Skin of body (tissue), 1 donor: ENCODE measurements at regions not wholly inside any gene's neighbourhood (a gene's known extent, or its start where the extent isn't known, plus 50 kb on each side); places are given as distances from the start of the nearest gene placed in this dataset.
"Not testable (repeated sequence)": the region's sequence is repeated elsewhere in the genome, so short reads cannot be mapped to it uniquely, and the experiment has no call there.

Source experiments
- DNase-seq: peaks from one replicate; lab custom pipeline; 2025; lab: John Stamatoyannopoulos, UW

DNA sequence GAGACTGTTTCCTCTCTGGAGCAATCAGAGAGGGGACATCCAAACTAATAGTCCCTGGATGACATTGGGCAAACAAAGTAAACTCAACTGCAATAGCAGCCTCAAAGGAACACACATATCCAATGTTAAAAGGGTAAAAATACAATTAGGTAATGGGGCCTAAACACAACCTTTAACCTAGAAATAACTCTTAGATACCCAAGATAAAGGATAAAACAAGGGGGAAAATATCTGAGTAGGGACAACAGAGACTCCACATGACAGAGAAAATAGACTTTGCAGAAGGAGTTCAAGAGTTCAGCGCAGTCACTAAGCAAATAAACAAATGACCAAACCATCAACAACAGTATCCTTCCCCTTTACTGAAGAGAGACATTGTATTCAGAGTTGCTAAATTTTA is 149.3 kb downstream of the FBXO4 start:
- DNase-seq = no peak

DNA sequence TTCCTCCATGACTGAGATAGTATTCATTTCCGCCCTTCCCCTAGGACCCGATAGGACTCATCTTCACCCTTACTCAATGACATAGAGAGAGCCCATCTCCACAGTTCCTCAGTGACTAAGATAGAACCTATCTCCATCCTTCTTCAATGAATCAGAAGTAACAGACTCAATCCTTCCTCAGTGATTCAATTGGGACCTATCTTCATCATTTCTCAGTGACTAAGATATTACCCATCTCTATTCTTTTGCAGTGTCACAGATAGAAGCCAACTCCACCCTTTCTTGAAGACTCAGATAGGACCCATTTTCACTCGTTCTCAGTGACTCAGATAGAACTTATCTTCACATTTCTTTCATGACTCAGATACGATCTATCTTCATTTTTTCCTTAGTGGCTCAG is 164.6 kb downstream of the FBXO4 start:
- no peak for DNase-seq

DNA sequence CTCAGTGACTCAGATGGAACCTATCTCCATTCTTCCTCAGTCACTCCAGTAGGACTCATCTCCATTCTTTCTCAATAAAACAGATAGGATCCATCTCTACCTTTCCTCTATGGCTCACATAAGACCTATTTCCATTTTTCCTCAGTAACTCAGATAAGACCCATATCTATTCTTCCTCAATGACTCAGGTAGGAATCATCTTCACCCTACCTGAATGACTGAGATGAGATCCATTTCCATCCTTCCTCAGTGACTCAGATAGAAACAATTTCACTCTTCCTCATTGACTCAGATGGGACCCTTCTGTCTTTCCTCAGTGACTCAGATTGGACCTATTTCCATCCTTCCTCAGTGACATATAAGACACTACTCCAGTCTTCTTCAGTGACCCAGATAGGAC is 165.1 kb downstream of the FBXO4 start:
- DNase-seq = no peak

DNA sequence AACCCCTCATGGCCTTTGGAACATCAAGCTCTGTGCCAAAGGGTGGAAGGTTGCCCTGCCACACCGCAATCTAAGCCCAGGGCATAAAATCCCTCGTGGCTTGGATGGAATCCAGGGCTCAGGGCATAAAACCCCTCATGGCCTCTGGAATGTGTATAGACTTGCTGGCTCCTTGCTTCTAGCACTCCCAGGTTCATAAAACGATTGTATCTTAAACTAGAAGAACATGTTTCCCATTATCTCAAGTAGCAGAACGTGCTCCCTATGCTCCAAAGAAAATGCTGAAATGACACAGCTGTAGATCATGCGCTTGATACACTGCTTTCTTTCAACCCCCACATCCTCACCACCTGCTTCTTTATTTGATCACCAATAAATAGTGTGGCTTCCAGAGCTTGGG is 174.8 kb downstream of the FBXO4 start:
- not testable (repeated sequence) for DNase-seq

DNA sequence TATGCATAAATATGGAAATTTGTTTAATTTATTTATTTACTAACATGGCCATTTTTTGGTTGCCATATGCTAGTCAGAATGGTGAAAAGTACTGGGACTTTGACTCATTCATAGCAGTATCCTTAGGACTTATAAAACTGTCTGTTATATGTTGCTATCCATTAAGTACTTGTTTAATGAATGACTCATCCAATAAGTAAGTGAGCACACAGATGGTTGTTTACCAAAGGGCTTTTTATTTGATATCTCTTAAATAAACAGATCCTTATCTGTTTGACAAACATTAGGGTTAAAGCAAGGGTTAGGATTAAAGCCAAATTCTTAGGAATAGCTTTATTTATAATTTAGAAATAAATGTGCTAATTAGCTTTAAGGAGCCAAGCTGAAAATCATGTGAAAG is 183.4 kb downstream of the FBXO4 start:
- no peak for DNase-seq

DNA sequence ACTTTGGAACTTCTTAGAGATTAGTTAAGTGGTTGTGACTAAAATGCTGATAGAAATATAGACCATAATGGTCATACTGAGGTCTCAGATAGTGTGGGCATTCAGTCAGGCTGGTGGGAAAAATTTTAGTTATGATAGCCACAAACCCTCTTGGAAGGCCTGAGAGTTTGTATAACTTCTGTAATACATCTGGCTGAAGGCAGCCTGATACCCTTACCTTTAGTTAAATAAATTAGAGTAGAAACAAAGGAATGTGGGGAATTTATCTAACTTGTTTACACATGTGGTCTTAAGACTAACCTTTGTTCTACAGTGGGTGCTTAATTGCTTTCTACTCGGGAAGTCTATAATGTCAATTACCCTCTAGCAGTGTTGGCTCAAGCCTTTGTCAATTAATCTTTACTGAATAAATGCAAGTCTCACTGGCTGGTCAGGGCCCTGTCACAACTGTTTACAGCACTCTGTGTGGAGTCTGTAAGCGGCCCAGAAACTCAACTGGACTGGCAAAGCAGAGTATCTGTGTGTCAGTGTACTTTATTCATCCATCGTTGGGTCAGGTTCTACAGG is 184.0 kb downstream of the FBXO4 start:
- DNase-seq = no peak

DNA sequence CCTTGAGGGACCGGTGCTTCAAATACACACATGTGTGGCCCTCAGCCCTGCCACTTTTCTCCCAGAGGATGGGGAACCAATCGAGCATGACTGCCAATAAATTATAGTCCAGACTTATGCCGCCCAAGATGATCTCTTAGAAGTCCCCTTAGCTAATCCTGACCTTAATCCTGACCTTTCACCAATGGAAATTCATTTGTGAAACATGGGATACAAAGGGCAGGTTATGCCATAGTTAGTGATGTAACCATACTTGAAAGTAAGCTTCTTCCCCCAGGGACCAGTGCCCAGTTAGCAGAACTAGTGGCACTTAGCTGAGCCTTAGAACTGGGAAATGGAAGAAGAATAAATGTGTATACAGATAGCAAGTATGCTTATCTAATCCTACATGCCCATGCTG is 190.6 kb downstream of the FBXO4 start:
- not testable (repeated sequence) for DNase-seq

DNA sequence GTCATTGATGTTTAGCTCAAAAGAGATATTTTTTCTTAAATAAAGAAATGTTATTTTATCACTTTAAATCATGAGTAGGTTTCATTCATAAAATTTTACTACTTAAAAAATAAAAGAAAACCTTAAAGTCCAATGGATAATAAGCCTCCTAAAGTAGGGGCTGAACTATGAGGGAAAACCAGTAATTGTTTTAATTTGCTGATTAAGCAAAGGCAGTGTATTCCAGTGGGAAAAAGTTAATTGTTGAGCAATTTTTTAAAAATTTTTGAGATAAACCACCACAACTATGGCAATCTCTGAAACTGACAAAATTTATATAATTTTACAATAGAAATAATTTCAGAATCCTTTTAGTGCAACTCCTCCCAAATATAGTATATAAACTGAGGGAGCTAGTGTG is 195.0 kb downstream of the FBXO4 start:
- DNase-seq = no peak

DNA sequence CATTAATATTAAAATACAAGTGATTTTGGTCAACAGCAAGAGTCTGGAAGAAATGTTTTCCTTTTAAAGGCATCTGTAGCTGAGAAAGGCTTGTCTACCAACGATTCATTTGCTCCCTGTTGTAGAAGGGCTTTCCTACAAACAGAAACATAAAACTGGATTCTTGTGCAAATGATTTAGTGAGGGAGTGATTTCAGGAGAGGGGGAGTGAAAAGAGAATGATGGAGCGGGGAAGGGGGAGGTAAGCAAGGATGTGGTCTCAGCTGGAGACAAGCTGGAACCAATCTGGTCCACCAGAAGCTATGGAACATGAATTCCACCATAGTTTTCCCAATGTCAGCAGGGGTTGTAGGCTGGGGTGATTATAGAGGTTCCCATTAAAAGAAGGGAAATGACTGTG is 196.3 kb downstream of the FBXO4 start:
- no peak for DNase-seq

DNA sequence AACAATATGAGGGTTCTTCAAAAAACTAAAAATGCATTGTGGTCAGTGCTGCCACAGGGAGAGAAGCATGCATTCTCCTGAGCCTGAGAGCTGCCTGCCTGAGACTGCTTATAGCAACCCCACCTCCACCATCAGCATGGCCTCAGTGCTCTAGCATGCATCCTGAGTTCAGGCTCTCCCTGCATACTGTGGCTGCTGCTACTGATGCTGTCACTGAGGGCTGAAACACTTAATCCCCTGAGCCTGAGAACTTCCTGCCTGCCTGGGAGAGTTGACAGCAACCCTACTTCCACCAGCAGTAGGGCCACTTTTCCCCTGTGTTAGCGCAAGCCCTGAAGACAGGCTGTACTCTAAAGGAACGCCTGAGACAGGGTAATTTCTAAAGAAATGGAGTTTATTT is 206.0 kb downstream of the FBXO4 start:
- DNase-seq = no peak

DNA sequence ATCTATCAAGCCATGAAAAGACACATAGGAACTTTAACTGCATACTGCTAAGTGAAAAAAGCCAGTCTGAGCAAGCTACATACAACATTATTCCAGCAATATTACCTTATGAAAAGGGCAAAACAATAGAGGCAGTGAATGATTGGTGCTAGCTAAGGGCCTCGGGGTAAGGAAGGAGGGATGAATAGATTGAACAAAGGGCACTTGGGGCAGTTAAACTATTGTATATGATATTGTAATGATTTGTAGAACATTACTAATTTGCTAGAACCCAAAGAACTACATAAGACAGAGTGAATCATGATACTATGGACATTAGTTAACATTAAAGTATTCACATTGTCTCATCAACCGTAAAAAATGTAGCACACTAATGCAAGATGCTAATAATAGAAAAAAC is 218.3 kb downstream of the FBXO4 start:
- DNase-seq = no peak

DNA sequence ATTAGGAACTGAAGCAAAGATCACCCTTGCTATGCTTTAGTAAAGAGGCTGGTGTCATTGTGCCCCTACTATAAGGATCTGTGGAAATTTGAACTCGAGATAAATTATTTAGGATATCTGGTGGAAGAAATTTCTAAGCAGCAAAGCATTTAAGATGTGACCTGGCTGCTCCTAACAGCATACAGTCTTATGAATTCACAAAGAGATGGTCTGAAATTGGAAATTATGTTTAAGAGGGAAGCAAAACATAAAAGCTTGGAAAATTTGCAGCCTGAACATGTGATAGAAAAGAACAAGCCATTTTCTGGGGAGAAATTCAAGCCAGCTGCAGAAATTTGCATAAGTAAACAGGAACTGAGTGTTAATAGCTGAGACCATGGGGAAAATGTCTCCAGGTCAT is 223.7 kb downstream of the FBXO4 start:
- no peak for DNase-seq

DNA sequence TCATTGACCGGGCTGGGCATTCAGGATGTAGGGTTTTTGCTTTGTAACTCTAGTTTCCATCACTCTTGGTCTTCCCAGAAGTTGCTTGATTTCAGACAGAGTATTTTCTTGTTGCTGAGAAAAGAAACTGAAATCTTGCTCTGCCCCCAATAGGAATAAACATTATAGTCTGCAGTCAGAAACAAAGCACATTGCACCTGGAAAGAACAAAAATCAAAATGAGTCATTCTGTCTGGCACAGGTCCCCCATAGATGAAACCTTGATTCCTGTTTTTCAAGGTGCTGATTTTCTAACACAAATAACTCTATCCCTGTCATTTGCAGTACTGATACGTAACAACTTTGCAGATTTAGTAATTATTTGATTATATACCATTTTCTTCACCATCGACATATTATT is 232.1 kb downstream of the FBXO4 start:
- no peak for DNase-seq

DNA sequence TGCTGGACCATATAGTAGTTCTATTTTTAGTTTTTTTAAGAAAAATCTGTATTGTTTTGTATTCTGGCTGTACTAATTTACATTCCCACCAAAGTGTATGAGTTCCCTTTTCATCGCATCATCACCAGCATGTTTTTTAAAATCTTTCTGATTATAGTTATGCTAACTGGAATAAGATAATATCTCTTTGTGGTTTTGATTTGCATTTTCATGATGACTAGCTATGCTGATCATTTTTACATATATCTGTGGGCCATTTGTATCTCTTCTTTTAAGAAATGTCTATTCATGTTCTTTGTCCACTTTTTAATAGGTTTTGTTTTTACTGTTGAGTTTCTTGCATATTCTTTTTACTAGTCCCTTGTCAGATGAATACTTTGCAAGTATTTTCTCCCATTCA is 238.0 kb downstream of the FBXO4 start:
- DNase-seq = no peak

DNA sequence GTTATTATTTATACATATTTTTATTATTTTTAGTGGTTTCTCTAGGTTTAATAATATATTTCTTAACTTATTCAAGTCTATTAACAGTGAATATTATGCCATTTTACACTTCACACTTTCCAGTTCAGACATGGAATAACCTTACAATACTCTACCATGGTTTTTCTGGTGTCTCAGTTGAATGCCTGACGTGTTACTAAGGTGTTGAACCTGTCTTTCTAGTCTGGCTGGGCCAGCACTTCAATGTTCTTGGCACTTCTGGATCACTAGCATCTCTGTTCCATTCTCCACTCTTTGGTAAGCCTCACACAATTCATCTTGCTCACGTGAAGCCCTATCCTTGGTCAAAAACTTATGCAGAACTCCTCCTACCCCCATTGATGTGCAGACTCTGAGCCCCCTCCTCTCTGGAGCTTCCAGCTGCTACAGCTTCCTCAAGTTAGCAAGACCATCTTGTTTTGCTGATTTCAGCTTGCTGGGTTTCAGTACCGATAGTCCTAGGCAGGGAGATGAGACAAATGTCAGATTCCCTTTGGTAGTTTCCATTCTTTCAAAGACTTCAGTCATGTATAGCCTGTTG is 243.1 kb downstream of the FBXO4 start:
- no peak for DNase-seq

DNA sequence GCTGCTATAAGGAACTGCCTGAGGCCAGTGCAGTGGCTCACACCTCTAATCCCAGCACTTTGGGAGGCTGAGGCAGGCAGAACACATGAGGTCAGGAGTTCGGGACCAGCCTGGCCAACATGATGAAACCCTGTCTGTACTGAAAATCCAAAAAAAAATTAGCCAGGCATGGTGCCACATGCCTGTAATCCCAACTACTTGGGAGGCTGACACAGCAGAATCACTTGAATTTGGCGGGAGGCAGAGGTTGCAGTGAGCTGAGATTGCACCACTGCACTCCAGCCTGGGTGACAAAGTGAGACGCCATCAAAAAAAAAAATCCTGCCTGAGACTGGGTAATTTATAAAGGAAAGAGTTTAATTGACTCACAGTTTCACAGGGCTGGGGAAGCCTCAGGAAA is 247.1 kb upstream of the GHR start:
- DNase-seq = not testable (repeated sequence)

DNA sequence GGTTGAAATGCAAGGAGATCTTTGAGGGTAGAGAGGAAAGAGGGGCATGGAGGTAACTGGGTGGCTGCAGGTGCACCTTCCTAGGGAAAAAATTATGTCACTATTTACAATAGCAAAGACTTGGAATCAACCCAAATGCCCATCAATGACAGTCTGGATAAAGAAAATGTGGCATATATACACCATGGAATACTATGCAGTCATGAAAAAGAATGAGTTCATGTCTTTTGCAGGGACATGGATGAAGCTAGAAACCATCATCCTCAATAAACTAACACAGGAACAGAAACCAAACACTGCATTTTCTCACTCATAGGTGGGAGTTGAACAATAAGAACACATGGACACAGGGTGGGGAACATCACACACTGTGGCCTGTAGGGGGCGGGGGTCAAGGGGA is 243.4 kb upstream of the GHR start:
- DNase-seq = not testable (repeated sequence)

DNA sequence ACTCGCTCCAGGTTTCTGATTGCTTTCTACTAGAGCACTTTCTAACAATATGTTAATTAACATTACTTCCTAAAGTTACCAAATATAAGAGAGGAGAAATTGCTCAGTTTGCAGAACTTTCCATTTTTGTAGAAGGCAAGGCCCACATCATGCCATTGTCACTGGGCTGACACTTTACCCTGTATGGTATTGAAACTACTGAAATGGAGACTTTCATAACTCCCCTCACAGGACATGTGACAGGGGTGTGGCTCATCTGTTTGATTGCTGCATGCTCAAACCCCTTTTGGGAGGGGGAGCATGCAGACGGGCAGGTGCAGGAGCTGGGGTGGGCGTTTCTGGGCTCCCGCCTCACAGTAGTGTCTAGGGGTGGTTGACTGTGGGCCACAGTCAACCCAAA is 206.3 kb upstream of the GHR start:
- DNase-seq = no peak

DNA sequence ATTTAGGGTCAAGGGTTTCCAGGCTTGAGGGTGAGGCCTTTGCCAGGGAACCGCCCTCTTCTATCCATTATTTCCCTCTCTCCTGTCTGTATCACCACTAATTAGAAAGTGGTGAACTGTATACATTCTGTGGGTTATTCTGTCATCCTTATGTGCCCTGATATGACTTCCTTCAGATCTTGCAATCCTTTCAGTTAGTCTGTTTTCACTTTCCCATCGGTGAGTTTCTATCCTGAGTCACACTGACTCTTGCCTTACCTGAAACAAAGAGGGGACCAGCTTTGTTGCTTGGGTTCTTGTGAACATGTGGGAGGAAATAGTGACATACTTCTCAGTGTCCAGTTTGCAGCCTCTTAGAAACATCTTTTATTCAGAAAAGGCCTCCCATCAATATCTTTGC is 205.4 kb upstream of the GHR start:
- no peak for DNase-seq

DNA sequence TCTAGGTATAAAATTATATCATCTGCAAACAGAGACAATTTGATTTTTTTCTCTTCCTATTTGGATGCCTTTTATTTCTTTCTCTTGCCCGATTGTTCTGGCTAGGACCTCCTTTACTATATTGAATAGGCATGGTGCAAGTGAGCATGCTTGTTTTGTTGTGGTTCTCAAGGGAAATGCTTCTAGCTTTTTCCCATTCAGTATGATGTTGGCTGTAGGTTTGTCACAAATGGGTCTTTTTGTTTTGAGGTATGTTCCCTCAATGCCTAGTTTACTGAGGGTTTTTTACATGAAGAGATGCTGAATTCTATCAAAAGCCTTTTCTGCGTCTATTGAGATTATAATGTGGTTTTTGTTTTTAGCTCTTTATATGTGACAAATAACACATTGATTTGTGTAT is 198.2 kb upstream of the GHR start:
- no peak for DNase-seq

DNA sequence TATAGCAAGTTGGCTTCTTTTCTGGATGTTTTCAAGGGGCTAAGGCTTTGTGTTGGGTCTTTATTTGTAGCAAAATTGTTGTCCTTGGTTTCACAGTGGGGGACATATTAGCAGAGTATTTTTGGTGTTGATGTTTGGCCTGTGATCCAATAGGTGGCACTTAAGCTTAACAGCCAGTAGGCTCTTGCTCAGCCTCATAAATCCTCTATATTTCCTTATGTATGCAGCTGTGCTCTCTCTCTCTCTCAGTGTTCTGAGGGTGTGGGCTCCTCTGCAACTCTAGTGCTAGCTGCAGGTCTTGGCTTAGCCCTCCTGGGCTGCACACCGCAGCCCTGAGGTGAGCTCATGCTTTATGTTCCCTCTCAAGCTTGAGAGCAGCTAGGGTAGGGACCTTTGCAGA is 195.0 kb upstream of the GHR start:
- DNase-seq = no peak

DNA sequence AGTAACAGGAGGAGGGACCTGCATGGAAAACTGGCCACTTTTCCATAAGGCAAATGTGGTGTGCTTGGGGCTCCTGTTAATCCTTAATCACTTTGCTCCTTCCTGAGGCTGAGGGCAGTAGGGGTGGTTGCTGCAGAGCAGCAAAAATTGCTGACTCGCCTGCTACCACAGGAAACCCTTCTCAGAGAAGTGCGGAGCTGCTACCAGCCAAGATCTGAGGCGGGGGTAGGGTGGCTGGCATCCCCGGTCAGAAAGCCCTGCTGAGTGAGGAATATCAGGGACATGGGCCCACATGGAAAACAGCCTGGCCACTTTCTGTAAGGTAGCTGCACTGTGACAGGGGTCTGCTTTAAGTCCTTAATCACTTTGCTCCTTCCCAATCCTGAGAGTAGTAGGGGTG is 192.4 kb upstream of the GHR start:
- DNase-seq = no peak

DNA sequence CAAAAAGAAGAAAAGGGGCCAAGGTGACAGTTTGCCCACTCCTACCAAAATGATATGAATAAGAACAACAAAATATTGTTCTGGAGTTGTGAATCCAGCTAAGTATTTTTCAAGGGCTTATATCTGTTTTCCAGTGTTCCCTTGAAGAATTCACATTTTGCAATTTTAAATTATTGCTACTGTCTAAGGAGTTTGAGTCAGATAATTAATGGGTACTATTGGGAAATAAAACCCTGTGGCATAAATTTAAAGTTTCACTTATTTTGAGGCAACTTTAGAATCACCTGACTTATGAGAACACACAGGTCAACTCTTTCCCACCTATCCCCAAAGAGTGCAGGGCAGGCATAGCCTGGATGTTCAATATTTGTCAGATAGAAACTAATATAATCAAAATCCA is 188.0 kb upstream of the GHR start:
- no peak for DNase-seq

DNA sequence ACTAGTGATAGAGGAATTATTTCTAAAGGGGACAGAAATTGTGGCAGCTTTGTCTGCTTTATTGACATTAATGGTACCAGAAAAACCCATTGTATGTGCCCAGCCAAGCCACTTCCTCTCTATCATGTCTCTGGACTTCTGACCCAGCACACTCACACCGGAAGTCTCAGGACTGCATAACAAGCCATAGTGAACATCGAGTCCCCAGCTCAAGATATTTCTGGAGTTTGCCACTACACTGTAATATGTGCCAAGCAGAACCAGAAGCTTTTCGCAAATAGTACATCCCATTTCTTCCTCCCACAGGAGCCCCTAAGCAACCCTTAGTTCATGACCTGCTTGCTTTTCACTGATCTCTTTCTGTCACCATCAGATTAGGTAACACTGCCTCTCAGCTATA is 187.4 kb upstream of the GHR start:
- no peak for DNase-seq
